OCI-LY7 (cell line): ENCODE measurements at regions not wholly inside any gene's neighbourhood (a gene's known extent, or its start where the extent isn't known, plus 50 kb on each side); places are given as distances from the start of the nearest gene placed in this dataset.

Experiments
- CTCF ChIP-seq: fragments of 200-600 bp; sonication (generic); conservative IDR thresholded peaks from 2 replicates; pipeline ENCODE4 v1.5.1; 2014; ENCODE audit warnings: mild to moderate bottlenecking, antibody characterized with exemption, low read length, moderate library complexity, mixed read lengths
- EZH2phosphoT487 ChIP-seq: fragments of 200-600 bp; sonication (generic); IDR thresholded peaks from 2 replicates; pipeline ENCODE4 v1.6.1; 2018; ENCODE audit warnings: low read depth, borderline replicate concordance, mild to moderate bottlenecking, mixed run types, antibody characterized with exemption, low read length, moderate library complexity, mixed read lengths

- no peak for TF ChIP-seq CTCF
- TF ChIP-seq EZH2phosphoT487: no peak
Measured at GRCh38 chr2:239819091-239819973, 205.8 kb downstream of the NDUFA10 start.
